ENCODE measurements at regions not wholly inside any gene's neighbourhood (a gene's known extent, or its start where the extent isn't known, plus 50 kb on each side); places are given as distances from the start of the nearest gene placed in this dataset.

DNA sequence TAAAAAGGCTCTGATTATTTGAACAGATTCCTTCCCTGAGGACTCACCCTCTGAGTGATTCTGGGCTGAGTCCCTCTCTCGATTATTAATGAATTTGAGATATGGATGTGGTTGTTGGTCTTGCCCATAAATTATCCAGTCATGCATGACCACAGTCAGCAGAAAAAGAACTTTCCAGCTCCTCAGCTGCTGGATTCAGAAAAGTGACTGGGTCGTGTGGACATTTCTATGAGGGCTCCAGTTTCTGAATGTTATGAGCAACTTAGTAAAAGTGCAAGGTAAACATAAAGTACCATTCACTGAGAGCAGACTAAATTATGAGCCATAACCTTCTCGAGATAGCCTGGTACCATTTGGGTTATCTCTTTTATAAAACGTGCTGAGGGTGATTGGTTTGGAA, 100.1 kb upstream of the CLDN10 start:
- DNase-seq (ENCODE audit: low spot score): no peak

DNA sequence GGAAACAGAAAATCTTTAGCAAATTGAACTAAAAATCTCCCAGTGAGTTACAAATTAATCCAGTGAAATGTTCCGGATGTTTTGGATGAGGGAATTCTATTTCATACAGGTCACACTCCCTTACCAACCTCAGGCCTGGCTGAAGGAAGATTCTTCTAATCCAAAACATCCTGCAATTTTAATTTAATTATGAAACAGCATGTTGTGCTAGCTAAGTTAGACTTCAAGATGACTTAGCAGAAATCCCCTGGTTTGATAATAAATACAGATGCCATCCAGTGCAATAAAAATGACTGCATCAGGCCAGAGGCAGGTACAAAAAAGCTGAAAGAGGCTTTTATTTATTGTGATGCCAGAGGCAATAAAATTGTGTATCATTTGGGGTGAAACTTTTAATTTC, 96.7 kb upstream of the CLDN10 start:
- no peak for DNase-seq (ENCODE audit: low spot score)

DNA sequence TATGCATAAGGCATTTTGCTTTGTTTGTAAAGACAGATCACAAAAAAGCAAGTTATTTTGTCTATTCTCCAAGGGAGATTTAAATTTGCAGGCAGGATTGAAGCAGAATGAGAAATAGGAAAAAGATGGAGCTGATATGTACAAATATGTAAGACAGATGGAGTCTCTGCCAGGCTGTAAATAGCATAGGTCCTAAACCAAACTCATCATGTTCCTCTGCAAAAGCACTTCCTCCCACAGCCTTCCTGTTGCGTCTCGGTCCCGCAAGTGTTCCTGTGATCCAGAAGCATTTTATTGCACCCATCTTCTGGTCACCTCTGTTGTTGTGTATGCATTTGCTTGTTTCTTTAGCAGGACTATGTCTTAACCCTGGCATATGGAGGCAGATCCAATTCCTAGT, 95.7 kb upstream of the CLDN10 start:
- DNase-seq (ENCODE audit: low spot score): no peak

DNA sequence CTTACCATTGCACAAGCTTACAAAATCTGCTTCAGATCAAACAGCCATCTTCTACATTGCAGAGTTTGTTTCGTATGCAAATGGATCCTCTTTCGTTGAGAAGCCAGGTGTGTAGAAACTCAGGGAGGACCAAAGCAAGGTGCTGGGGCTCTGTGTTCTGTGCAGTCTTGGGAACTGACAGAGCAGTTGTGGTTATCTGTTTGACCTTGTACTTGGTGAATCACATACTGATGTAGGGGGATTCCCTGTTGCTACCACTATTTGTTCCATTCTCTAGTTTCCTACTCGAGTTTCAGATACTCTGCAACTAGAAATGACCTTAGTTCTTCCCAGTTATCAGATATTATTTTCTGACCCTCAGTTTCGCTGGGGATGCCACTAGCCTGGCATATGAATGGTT, 95.2 kb upstream of the CLDN10 start:
- DNase-seq (ENCODE audit: low spot score): no peak

DNA sequence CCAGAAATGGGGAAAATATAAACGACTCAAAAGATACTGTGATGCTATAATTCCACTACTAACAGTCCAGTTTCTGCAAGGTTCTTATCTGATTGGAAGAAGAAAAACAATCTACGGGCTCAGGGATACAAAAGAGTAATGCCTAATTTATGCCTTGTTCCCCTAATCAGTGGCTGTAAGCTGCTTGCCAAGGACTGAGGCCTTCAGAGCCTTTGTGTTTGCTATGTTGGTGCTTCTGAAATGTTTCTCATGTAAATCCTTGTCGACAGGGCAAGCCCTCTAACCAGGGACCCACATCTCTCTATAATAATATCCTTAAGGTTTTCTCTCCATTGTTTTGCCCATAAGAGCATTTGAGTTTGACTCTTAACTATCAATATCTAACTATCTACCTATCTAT, 89.7 kb upstream of the CLDN10 start:
- no peak for DNase-seq (ENCODE audit: low spot score)

DNA sequence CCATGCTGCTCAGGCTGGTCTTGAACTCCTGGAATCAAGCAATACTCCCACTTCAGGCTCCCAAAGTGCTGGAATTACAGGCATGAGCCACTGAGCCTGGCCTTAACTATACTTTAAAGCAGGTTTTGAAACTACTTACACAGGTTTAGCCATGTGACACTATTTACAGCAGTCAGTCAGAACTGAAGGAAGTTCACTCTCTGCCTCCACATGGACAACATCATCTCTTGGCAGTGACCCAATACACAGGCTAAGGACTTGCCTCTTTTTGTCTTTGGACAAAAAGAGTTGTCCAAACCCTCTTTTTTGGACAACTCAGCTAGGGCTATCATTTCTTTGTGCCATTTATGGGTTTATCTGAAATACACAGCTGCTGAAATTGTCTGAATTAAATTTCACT, 89.0 kb upstream of the CLDN10 start:
- no peak for DNase-seq (ENCODE audit: low spot score)

DNA sequence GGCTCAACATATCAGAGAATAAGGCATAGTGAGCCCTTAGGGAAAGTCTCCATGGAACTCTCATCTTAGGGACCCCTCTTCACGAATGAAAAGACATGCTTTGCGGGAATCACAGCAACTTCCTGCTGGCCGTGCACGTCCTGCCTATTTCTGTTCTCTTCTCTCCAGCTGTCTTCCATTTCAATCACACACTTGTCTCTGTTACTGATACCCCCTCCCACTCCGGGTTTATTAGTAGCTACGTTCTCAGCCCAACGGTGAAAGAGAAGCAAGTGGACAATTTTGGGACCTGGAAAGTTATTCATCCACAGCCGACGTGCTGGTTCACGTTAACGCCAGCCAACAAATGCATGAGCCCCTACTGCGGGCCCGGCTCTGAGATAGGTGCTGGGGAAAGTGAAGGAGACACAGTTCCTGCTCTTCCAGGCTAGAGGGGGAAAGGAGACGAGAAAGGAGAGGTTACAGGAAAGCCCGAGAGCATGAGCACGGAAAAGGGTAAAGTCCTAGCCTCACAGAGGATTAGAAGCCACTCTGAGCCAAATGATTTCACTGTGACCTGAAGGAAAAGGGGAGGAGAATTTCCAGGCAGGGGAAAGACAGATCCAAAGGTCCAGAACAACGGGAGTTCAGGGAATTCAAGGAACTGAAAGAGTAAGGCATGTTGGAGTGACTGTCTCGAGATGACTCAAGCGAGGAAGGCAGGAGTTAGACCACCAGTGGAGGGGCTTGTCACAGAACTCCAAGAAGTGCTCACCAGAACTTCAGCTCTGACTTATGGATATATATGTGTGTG, 81.8 kb upstream of the CLDN10 start:
- no peak for DNase-seq (ENCODE audit: low spot score)

DNA sequence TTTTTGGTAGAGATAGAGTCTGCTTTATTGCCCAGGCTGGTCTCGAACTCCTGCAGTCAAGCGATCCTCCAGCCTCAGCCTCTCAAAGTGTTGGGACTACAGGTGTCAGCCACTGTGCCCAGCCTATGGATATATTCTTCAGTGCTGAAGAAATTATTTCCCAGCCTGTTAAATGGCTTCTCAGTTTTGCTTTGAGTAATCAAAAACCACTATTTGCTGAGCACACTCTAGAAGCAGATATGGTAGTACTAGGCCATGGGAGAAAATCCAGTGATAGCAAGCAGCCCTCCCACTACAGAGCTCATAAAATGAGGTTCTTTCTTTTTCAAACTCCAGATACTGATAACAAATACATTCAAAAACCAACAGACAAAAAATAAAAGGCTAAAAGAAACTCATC, 80.6 kb upstream of the CLDN10 start:
- no peak for DNase-seq (ENCODE audit: low spot score)

DNA sequence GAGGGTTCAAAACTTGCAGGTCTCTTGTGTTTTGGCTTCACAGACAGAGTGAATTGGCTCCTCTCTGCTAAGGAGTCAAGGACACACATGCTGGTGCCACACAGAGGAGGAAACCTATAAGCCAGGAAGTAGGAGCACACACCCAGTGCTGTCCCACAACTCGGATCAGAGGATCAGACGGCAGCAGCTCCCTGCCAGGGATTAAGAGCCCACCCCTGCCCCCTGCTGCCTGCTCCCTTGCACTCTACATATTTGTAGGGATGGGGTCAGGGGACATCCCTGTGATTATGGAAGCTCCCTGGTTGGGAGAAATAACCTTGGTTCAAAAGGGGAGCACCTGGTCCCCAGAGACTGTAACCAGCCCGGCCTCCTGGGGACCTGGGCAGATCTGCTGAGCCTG, 77.5 kb upstream of the CLDN10 start:
- DNase-seq (ENCODE audit: low spot score): no peak

DNA sequence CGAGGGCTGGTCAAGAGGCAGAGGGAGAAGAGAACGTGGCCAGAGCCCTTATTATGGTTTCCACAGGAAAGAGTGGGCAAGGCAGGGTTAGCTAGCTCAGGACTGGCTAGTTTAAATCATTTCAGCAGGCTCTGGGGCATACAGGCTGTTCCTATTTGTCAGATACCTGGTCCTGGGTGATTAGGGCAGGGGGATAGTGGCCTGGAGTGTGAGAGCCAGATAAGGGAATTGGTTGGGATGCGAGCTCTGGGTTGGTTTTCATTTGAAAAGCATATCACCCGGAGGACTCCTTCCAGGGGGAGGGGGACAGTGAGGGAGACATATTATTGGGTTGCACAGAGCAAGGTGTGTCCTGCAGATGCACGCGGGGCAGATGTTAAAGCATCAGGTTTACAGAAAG, 75.3 kb upstream of the CLDN10 start:
- DNase-seq (ENCODE audit: low spot score): no peak

DNA sequence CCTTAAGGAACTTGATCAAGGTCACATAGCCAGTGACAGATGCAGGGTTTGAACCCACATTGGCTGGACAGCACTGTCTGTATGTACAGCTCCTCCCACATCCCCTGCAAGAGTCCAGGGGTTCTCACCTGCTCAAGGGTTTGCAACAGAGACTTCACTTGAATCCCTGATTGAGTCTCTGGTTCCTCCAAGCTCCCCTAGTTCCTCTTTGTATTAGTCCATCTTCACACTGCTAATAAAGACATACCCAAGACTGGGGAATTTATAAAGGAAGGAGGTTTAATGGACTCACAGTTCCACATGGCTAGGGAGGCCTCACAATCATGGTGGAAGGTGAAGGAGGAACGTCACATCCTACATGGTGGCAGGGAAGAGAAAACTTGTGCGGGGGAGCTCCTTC, 72.8 kb upstream of the CLDN10 start:
- DNase-seq (ENCODE audit: low spot score): no peak

DNA sequence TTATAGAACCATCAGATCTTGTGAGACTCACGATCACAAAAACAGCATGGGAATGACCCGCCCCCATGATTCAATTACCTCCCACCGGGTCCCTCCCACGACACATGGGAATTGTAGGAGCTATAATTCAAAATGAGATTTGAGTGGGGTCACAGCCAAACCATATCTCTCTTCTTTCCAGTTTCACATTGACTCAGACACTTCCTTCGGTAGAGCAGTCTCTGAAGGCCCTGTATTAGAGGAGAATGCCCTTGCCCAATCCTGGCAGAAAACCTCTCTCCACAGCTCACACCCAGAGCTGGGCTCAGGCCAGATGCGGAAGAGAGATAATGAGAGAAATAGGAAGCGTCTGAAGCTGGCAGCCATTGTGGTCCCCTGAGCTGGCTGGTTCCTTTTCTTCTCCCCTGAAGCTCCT, 72.4 kb upstream of the CLDN10 start:
- no peak for DNase-seq (ENCODE audit: low spot score)

DNA sequence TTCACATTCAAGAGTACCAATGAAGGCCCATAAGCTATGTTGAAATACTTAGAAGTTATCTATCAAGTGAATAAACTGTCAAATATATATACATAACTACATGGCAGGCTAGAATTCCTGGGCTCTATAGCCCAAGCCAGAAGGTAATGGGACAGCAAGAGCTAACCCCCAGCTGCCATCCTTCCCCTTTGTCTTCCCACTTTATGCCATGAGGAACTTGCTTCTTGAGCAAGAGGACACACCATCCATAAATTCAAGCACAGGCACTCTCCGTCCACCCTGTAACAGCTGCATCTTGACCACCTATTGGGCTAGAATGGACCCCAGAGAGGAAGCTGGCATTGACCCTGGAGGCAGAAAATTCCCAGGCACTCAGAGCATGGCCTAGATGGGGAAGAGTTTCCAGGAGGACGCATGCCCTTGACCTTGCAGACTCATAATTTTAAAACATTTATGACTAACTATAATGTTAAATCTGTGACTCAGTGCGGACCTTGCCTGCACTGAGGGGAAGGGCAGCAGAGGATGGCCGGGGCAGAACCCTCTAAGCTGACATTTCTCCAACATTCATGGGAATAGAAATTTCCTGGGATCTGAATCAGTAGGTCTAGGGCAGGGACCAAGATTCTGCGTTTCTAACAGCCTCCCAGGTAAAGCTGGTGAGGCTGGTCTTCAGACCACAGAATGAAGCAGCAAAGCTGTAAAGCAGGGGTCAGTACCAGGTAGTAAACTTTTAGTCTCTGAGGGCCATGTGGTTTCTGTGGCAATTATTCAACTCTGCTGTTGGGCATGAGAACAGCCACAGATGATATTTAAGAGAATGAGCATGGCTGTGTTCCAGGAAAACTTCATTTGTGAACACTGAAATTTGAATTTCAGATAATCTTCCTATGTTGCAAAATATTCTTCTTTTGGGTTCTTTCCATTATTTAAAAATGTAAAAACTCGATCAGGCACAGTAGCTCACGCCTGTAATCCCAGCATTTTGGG, 71.4 kb upstream of the CLDN10 start:
- no peak for DNase-seq (ENCODE audit: low spot score)

DNA sequence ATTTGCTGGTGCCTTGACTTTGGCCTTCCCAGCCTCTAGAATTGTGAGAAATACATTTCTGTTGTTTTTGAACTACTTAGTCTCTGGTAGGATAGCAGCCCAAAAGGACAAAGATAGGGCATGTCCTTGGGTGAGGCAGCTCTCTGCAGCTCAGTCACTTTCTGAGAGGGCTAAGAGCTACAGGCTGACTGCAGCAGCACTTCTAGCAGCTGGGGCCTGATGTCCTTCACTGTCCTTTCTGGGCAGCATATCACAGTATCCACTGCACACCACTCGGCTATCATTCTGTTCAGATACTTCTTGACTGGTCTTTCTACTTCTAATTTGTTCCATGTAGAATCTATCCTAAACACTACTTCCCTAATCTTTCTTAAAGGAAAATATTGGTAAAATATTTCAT, 68.5 kb upstream of the CLDN10 start:
- no peak for DNase-seq (ENCODE audit: low spot score)

DNA sequence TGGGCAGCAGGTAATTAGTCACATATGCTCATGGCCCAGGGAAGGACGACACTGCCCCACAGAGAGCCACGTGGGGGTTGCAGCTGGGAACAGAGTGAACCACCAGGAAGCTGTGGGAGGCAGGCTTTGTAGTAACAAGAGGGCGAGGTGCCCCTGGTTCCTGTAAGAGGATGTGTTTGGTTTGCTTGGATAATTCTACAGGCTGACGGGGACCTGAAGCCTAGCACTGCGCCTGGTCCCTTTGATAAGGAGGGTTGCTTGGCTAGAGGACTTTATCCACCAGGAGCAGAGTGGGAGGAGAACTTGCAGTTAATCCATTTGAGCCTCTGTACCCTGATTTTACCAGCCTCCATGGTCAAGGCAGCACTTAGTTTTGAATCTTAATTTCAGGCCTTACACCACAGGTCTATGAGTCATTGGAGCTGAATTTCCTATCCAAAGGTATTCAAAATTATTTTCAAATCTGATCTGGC, 67.4 kb upstream of the CLDN10 start:
- DNase-seq (ENCODE audit: low spot score): no peak

DNA sequence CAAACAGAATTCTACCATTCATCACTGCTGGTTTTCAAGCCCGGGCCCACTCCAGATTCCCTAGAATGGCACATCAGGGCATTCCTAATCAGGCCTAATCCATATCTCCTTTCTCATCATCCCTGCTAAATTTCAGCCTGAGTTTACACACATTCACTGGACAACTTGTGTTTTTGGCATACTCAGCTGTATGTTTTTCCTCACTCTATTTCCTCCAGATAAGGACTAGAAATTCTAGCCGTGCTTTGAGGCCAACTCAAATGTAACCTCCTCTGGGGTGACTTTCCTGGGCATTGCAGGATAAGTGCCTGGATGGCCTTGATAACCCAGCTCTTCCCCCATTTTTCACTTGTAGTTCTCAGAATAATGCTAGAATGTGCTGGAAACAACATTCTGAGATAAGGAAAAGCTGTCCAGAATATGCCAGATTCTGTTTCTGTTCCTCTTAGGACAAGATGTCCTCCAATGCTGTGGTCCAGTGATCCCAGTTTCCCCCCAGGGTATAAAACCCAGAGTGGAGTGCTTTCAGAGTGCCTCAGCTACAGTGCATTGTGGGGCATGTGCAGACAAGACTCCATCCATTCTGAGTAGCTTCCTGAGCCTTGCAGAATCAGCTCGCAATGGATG, 66.9 kb upstream of the CLDN10 start:
- no peak for DNase-seq (ENCODE audit: low spot score)

DNA sequence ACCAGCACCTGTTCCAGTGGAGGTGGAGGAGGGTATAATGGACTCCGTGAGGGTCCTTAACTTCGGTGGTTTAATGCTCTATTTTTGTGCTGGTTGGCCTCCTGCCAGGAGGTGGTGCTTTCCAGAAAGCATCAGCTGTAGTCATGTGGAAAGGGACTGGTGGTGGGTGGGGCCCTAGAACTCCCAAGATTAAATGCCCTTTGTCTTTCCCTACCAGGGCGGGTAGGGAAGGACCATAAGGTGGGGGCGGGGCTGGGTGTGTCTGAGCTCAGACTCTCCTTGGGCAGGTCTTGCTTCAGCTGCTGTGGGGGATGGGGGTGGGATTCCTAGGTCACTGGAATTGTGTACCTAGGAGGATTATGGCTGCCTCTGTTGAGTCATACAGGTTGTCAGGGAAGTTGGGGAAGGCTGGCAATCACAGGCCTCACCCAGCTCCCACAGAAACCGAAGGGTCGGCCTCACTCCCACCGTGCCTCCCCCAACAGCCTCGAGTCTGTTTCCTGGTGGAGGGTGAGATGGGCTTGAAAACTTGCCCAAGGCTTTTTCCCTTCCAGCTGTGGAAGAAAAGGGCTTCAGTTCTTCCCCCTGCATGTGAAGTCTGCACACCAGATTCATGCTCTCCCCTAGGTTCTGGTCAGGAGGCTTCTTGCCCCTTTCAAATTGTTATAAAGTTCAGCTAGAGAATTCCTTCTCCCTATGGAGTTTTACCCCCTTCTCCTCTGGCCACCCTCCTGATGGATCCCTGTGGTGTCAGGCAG, 60.3 kb upstream of the CLDN10 start:
- no peak for DNase-seq (ENCODE audit: low spot score)

DNA sequence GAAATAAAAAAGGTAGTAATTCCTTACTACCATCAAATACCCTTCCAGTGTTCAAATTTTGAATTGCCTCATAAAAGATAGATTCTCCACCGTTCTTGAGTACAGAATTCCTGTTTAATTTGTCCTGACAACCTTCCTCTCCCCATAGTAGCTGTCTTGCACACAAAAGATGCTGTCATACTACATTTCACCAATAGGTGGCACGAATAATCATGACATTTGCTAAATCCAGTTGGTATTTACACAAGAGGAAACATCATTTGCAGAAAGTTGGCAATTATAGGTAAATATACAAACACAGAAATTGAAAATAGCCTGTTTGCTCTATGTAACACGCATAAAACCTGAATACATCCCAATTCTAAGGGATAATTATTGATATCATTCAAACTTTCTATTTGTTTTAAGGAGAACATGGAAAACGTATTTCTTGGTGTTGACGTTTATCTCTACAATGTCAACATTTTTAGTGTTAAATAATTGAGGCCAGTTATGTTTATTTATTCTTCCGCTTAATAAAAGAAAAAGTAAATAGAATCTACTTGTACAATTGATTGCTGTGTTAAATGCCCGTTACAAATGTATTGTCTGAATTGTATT, 58.3 kb upstream of the CLDN10 start:
- peak; percentile 30 for DNase-seq (ENCODE audit: low spot score)

DNA sequence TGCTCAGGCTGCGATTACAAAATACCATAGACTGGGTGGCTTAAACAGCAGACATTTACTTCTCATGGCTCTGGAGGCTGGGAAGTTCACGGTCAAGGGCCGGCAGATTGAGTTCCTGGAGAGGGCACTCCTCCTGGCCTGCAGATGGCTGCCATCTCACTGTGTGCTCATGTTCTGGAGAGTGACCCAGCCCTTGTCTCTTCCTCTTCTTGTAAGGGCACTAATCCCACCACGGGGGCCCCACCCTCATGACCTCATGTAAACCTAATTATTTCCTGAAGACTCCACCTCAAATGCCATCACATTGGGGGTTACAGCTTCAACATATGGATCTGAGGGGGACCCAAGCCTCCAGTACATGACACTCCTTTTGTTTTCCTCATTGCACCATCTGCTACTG, 56.0 kb upstream of the CLDN10 start:
- no peak for DNase-seq (ENCODE audit: low spot score)

DNA sequence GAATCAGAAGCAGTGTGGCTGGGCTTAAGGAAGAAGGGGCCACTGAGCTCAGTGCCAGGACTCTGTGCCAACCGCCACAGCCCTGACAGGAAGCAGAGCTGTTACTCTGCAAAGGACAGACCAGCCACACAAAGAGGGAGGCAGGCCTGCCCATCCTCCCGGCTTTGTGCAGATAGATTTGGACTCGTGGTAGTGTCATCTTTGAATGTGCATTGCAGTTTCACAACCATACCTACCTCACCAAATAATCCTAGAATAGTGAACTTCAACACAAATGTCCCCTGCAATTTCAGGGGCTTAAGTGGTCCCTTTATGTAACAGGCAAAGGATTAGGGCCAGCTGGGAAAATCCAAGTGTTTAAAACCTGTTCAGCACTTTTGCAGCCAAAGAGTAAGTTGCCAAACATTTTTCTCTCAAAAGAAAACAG, 55.1 kb upstream of the CLDN10 start:
- no peak for DNase-seq (ENCODE audit: low spot score)

DNA sequence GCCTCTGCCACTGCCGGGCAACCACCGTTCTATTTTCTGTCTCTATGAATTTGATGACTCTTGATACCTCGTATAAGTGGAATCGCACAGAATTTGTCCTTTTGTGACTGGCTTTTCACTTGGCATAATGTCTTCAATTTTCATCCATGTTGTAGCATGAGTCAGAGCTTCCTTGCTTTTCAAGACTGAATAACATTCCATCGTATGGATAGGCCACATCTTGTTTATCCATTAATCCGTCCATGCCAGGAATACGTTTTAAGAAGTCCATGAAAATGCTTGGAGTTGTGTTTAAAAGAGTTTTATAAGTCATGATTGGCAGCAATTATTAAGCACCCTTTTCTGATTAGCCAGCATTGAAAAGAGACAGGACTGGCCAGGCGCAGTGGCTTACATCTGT, 53.6 kb upstream of the CLDN10 start:
- DNase-seq (ENCODE audit: low spot score): no peak
